ENCODE measurements at regions not wholly inside any gene's neighbourhood (a gene's known extent, or its start where the extent isn't known, plus 50 kb on each side); places are given as distances from the start of the nearest gene placed in this dataset.
A peak's percentile ranks its signal among the peaks of the same experiment; 100 is the strongest.

- 0 out of 2 replicates have a peak, but pooled peaks have one; percentile 3 for TF ChIP-seq CSRNP1 (CRISPR knock-in tag; IDR thresholded peaks at IDR 0.05)
- TF ChIP-seq MYPOP (CRISPR knock-in tag; IDR thresholded peaks at IDR 0.05) = 0 out of 2 replicates have a peak, but pooled peaks have one; percentile 35
Observed at GRCh38 chr16:85527767-85528297, 85.3 kb upstream of the GSE1 start (continued).

GRCh38 chr16:85528528-85529387 lies 84.4 kb upstream of the GSE1 start:
- ATAC-seq = no peak
- TF ChIP-seq MLXIP (CRISPR knock-in tag; IDR thresholded peaks at IDR 0.05; ENCODE audit: borderline replicate concordance) (no peak), ARHGAP35 (CRISPR knock-in tag; IDR thresholded peaks at IDR 0.05; ENCODE audit: borderline replicate concordance) (0 out of 2 replicates have a peak, but pooled peaks have one; percentile 31), SRY (CRISPR knock-in tag; IDR thresholded peaks at IDR 0.05) (peak; percentile 57; the same call in 1 of the 2 replicates), HNRNPL (IDR thresholded peaks at IDR 0.05; ENCODE audit: low read depth, low read length) (peak; percentile 60; the same call in 1 of the 2 replicates), SSRP1 (CRISPR knock-in tag; IDR thresholded peaks at IDR 0.05) (no peak), NFE2L1 (CRISPR knock-in tag; IDR thresholded peaks at IDR 0.05; ENCODE audit: borderline replicate concordance) (no peak), NCOA2 (CRISPR knock-in tag; IDR thresholded peaks at IDR 0.05) (no peak), ZNF101 (CRISPR knock-in tag; IDR thresholded peaks at IDR 0.05; ENCODE audit: borderline replicate concordance, low read depth) (no peak)

More at GRCh38 chr16:85528528-85529387, 84.4 kb upstream of the GSE1 start:
- WGBS (ENCODE audit: low lambda C conversion rate) = 84% methylated on average over 21 of the region's 21 CpGs
- Histone ChIP-seq H3K36me3 (replicated peaks in 1 of 2; ENCODE audit: control insufficient read depth in 1 of 2, insufficient read depth in 2 of 2, low read length in 2 of 2) (no peaks in the 10 kb centered on the region), H3K27ac (ENCODE audit: extremely low read length, insufficient read depth, low read length) (no peak overlapping the region), H3K27me3 (ENCODE audit: control insufficient read depth in 1 of 2, insufficient read depth in 2 of 2, low read length in 2 of 2) (no peaks in the 10 kb centered on the region), H3K79me2 (ENCODE audit: insufficient read depth, low read length) (no peaks in the 10 kb centered on the region), H2AFZ (ENCODE audit: low read length) (no peak overlapping the region), H3K9me3 (ENCODE audit: low read length) (no peaks in the 10 kb centered on the region), H3K4me1 (ENCODE audit: insufficient read depth, low read length) (peaks cover 99% of the 10 kb centered on the region), H3K4me2 (ENCODE audit: low read depth, low read length) (no peak overlapping the region), H4K20me1 (ENCODE audit: insufficient read depth, low read length) (no peaks in the 10 kb centered on the region), H3K9ac (ENCODE audit: insufficient read depth, low read depth, low read length) (no peak overlapping the region), H3K4me3 (replicated peaks in 1 of 3; ENCODE audit: insufficient read depth in 1 of 3, low read depth in 2 of 3, low read length in 3 of 3) (no peak overlapping the region)
- BruUV-seq (replicated peaks) = no TSS peak
- POLR2A ChIA-PET = interaction anchor here (1.0 to 8.9 kb wide), 6 partner anchors 9 to 84 kb away, joined by 3 to 99 read pairs (median 6); partner anchors contain the start of gene GSE1
- intact Hi-C loops (cut with micrococcal nuclease; ENCODE audit: unreplicated experiment) (loop anchor here (10.0 kb wide), 1 partner anchor 86 kb away; the partner anchor contains the start of gene GSE1), in situ Hi-C loops (cut with HindIII; ENCODE audit: extremely low pct_ligation_motif_present, low pct_unique_long_range_greater_than_20kb) (no loop called here)
- DNase-seq (ENCODE audit: low spot score) = no peak
- FAIRE-seq = peak; percentile 32
- CTCF ChIA-PET (ENCODE audit: low intra/inter-chr PET ratio, low total read pairs) = interaction anchor here (1.2 kb wide), 1 partner anchor 18 kb away, joined by 3 read pairs; no protein-coding TSS in a partner anchor
